GM19372 (cell line): ENCODE measurements at regions not wholly inside any gene's neighbourhood (a gene's known extent, or its start where the extent isn't known, plus 50 kb on each side); places are given as distances from the start of the nearest gene placed in this dataset.

Experiments used
- ATAC-seq: cut with Tn5 transposase; IDR thresholded peaks from one replicate; pipeline ENCODE4 v1.9.1; 2021; ENCODE audit warnings: mild to moderate bottlenecking, low read depth, moderate library complexity; ENCODE audit not compliant: unreplicated experiment

DNA sequence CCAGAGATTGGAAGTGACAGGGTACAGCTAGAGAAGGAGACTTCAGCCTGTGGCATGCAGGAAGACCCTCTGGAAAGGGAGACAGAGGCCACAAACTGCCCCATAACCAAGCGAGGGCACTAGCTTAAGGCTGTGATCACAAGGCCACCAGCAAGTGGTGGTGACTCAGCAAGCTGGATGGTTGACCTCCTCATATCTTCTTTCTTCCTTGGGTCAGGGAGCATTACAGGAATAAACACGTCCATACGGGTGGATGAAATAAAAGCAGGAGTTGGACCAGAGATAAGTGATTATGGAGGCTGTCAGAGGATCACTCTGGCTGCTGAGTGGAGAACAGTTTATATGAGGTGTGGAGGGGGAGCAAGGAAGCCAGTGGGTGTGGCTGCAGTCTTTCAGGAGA lies 234.6 kb upstream of the TAS2R1 start:
- no peak for ATAC-seq

- no peak for ATAC-seq
Observed at GRCh38 chr5:9863486-9863885, 233.3 kb upstream of the TAS2R1 start.

DNA sequence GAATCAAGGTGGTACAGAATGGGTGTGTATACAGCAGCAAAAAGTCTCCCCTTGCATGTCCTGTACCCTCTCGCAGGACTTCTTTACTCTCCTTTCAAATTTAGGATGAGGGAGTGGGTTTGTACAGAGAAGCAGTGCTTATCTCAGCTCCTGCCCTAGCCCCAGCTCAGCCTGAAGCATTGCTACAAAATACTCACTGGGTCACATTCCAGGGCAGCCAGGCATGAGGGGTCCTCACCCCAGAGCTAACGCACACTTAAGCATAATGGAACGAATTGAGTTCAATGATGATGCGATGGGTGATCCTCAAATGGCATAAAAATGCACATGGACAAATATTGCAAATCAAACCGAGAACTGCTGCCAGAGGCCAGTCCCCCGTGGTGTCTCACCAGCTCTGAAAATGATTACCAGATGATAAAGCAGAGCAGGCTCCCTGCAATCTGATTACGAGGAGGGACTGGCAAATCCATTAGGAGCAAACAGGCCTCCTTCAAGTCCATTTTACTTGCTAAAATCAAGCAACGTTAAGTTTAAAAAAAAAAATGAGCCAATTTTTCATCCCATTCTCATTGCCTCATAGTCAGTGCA lies 231.6 kb upstream of the TAS2R1 start:
- no peak for ATAC-seq

DNA sequence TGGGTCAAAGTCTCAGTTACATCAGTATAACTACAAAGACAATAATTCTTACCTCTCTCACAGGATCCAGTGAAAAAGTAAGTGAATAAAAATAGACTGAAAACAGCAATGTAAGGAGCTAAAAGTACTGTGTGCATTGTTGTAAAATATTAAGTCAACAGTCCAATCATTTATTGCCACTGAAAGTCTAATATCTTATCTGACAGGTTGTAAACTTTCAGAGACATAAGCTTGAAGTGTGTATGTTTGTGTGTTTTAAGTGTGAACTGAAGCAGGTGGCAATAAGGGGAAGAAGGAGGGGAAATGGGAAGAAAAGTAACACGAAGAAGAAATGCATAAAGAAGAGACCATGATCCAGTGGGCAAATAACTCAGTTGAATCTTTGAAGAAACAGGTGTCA lies 229.7 kb upstream of the TAS2R1 start:
- no peak for ATAC-seq

DNA sequence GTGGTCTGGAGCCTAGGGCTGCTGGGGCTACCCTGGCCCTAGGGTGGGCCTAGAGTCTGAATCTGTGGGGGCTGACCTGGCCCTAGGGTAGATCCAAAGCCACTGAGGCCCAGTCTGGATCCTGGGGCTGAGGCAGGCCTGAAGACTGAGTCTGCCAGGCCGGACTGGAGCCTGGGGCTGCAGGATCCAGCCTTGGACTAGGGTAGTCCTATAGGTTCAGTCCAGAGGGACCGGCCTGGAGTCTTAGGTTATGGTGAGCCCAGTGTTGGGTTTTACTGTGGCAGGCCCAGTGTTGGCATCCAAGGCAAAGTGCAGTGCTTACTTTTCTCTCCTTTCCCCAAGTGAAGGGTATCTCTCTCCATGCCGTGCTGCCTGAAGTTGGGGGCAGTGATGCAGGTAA lies 227.9 kb upstream of the TAS2R1 start:
- ATAC-seq = no peak

GRCh38 chr5:9853309-9853708 lies 223.2 kb upstream of the TAS2R1 start:
- ATAC-seq = no peak

GRCh38 chr5:9852671-9853070 lies 222.5 kb upstream of the TAS2R1 start:
- ATAC-seq = no peak

DNA sequence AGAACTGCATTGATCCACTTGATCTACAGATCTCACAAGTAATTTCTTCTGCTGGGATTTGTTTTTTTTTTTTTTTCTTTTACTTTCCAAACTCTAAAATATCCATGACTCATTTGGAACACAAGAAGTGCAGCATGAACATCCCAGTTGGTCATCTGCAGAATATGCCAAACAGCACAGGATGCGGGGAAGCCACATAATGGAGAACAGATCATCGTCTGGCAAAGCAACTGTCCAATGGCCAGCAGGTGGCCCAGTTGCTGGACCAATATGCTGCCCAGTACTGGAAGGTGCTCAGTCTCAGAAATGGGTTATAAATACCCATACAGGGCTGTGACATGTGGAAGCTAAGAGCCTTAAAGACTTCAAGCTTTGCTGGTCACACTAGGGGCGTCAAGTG lies 221.3 kb upstream of the TAS2R1 start:
- no peak for ATAC-seq

DNA sequence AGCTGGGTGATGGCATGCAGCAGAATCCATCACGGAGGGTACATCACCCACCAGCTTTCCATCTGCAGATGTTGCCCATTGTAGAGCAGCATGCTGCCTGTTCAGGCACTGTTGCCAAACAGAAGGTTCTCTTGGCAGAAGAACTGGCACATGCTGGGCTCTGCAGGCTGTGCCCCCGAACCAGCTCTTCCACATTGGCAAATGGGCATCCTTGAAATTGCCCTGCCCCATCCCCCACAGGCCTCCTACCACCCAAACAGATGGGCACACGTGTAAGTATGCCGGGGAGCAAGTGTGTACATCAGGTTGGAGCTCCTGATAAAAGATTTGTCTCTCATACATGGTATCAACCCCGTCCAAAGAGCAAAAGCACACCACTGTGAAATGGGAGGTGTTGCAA lies 220.3 kb upstream of the TAS2R1 start:
- ATAC-seq = no peak

- ATAC-seq = no peak
Observed at GRCh38 chr5:9847631-9848030, 217.5 kb upstream of the TAS2R1 start.

- ATAC-seq = no peak
Observed at GRCh38 chr5:9845185-9845584, 215.0 kb upstream of the TAS2R1 start.

- no peak for ATAC-seq
Observed at GRCh38 chr5:9841516-9842170, 211.5 kb upstream of the TAS2R1 start.

- ATAC-seq = no peak
Observed at GRCh38 chr5:9838916-9839315, 208.8 kb upstream of the TAS2R1 start.

DNA sequence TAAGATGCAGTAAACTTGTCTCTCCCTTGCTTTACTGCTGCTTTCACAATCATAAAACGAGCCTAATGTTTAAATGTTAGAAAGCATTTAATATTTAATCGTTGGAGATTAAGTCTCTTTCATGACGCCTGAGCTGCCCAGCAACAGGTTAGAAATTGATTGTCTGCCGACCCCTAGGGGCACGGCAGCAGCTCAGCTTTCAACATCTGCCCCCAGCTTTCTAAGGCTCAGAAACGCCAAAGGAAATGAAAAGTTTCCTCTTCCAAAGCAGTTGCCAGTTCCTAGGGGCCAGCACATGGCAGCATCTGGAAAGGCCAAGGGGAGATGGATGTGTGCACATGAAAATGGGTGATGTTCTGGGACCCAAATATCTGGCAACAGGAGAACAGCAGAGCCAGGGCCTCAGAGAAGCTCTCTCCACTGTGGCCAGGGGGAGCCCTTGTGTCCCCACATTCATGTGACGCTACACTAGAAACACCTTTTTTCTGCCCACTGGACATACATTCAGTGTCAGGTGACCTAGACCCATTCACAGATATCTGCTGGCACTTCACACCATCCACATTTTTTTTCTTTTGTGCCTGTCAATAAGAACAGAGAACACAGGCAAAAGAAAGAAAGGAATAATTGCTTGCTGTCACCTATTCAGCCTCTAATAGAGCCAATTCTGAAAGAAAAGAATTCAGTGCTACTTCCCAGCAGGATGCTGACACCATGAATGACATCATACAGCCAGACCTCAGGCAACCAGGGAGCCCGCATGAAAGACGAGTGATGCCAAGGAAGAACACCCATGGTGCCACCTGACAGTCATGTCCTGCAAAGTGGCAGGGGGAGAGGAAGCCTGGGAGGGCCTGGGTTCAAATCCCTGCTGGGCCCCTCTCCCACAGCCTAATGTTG lies 205.0 kb upstream of the TAS2R1 start:
- ATAC-seq = no peak

DNA sequence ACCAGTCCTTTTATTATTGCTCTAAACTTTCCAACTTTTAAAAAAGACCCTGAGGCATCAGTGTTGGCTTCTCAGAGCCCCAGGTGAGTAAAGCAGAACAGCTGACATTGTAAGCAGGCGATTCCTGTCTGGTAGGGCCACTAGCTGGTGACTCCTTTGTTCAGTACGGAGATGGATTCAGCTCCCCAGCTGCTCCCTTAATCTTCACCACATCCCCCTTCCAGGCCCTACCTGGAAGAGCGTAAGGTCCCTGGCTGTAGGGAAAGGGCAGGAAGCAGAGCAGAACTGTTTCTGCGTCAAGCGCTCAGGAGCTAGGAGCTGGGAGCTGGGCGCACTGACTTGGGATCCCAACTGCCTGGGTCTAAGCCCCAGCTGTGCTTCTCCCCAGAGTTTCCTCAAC lies 203.7 kb upstream of the TAS2R1 start:
- no peak for ATAC-seq

- ATAC-seq = no peak
Observed at GRCh38 chr5:9832921-9833320, 202.8 kb upstream of the TAS2R1 start.

- ATAC-seq = no peak
Observed at GRCh38 chr5:9831823-9832222, 201.7 kb upstream of the TAS2R1 start.

GRCh38 chr5:9830184-9830583 lies 200.0 kb upstream of the TAS2R1 start:
- ATAC-seq = no peak

DNA sequence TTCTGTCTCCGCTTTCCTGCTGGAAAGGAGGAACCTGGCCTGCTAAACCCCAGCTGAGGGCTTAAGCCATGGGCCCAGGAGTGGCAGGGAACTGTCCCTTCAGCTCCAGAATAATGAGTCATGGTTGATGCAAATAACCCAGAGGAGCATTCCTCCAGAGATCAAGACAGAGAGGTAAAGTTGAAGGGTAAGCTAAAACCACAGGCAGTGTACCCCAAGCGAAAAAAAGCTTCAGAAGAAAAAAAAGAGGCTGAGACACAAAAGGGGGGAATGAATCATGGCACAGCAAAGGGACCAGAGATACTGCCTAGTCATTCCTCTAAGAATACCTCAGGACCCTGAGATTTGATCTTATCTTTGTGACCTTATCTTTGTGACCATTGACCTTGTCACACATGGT lies 199.5 kb upstream of the TAS2R1 start:
- ATAC-seq = no peak

- ATAC-seq = no peak
Observed at GRCh38 chr5:9820691-9821449, 190.7 kb upstream of the TAS2R1 start.

DNA sequence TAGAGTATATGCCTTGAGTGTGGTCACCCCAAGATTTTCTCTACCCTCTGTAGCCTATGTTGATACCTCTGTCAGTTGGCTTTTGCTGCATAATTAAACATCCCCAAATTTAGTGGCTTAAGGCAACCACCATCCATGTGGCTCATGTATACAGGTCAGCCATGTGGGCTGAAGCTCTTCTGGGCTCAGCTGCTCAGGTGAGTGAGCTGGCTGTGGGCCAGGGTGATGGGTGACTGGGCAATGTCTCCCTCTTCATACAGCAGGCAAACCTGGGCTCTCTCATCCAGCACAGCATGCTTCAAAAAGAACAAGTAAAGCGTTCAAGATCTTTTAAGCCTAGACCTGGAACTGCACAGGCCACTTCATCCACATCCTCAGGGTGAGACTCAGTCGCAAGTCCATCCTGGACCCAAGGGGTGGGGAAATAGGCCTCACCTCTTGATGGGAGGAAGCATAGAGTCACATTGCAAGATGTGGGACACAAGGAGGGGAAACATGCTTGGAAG lies 188.2 kb upstream of the TAS2R1 start:
- ATAC-seq = no peak
